Left lobe of liver (tissue), 2 donors: ENCODE measurements at regions not wholly inside any gene's neighbourhood (a gene's known extent, or its start where the extent isn't known, plus 50 kb on each side); places are given as distances from the start of the nearest gene placed in this dataset.
"Not testable (repeated sequence)": the region's sequence is repeated elsewhere in the genome, so short reads cannot be mapped to it uniquely, and the experiment has no call there.

ENCODE experiments used
- ATAC-seq: fragments of 200-7000 bp; cut with Tn5 transposase; one replicate; pipeline ENCODE4 v1.9.1; 2020; ENCODE audit warnings: mild to moderate bottlenecking, moderate library complexity
- DNase-seq: peaks from one replicate; pipeline ENCODE4 v3.0.0-alpha.2; 2020; ENCODE audit warnings: low spot score
- donor health status: DM: no; HTN: no; CAD: no; lungs with moderate emphysema.
- donor health status: DM: no; HTN: yes; CAD: no.

DNA sequence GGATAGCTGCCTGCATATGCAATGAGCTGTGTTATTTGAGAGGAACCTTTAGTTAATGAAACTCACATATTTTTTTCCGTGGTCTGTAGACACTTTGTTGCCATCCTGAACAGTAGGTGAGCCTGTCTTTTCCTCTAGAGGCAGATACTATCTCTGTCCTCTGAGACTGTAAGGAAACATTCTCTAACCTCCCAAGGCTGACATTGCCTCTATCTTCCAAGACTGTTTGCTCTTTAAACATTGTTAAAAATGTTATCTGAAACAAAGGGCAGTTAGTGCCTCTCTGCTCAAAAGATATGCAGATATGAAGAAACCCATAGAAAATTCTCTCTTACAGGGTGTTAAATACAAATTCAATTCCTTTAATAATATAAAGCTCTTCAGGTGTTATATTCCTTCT, 963.8 kb upstream of the CNTN5 start:
- ATAC-seq (no peak), DNase-seq (no peak)

DNA sequence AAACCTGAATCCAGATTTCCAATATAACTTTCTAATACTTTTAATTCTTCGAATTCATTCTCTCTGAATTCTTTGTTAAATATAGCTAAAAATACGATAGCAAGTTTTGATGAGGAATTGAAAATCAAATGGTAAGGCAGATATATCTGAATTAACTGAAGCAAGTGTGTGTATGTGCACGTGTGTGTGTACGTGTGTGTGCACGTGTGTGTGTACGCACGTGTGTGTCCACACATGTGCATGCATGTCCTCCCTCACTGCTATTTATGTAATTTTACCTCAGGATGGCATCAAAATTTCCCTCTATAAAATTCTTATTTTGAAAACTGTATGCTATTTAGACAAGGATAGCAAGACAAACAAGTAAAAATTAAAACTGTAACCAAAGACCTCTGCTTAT, 961.3 kb upstream of the CNTN5 start:
- no peak for DNase-seq
- ATAC-seq, result no peak

DNA sequence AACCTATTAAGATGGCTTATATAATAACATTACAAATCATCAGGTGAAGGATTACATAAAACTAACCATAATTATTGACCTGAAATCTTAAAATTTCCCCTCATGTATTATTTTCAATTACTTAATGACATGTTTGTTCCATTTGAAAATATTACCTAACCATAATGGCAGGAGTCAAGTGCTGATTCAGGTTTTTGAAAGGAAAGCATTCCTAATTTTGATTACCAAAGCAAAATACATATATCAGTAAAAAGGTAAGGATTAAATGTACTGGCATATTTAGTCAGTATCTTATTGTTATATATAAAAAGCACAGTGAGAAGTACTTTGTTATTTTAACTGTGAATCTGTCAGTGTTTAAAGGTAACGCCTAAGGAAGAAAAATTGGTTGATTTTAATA, 960.0 kb upstream of the CNTN5 start:
- ATAC-seq, result no peak
- no peak for DNase-seq

DNA sequence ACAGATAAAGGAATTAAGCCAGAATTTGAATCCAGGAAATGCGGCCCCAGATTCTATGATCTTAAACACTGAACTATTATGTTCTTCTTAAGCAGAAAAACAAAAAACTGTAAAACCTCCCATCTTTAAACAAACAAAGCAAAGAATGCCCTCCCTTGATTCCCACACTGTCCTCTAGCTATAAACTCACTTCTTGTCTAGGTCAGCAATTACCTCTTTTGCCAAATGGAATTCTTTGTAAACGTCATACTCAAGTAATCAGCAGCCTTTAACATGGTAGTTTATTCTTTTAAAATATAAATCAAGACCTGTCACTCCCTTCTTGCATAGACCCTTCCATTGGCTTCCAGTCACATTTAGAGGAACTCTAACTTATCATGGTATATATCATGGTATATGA, 958.9 kb upstream of the CNTN5 start:
- DNase-seq (no peak), ATAC-seq (no peak)

DNA sequence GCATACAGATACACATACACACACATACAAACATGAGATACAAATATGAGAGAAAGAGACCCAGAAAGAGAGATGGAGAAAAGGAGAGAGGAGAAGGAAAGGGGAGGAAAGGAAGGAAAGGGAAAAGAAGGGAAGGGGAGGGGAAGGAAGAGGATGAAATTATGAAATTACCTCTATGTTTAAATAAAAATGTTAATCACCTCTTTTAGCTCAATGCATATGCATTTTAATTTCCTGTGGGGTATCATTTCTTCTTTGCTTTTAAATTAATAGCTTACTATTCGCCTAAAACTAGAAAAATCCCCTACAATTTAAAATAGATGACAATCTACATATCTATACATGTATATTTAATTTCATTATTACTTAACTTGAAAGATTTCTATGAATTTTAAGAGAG, 958.0 kb upstream of the CNTN5 start:
- no peak for DNase-seq
- no peak for ATAC-seq

DNA sequence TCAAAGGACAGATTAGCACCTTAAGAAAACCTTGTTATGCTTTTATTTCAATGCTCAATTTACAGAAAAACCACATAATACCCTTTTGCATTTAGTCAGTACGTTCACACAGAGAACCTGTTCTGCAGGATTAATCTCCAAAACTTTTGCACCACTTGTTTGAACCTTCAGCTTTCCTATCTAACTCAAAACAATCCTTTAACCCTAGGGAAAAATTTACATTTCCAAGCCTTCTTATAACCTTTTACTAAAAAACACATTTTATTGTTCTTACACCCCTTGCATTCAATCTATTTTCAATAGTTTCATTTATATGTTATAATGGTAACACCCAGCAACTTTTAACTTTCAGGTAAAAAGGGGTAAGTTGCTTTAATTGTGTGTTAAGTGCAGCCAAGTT, 952.5 kb upstream of the CNTN5 start:
- ATAC-seq (no peak), DNase-seq (no peak)

DNA sequence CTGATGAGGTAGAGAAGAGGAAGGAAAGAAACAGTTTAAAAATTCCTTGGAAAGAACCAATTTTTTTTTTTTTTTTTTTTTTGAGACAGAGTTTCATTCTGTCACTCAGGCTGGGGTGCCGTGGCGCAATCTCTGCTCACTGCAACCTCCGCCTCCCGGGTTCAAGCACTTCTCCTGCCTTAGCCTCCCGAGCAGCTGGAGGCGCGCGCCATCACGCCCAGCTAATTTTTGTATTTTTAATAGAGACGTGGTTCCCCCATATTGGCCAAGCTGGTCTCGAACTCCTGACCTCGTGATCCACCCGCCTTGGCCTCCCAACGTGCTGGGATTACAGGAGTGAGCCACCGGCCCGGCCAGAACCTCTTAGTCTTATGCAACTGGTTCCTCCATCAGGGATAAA, 951.6 kb upstream of the CNTN5 start:
- not testable (repeated sequence) for ATAC-seq, DNase-seq

DNA sequence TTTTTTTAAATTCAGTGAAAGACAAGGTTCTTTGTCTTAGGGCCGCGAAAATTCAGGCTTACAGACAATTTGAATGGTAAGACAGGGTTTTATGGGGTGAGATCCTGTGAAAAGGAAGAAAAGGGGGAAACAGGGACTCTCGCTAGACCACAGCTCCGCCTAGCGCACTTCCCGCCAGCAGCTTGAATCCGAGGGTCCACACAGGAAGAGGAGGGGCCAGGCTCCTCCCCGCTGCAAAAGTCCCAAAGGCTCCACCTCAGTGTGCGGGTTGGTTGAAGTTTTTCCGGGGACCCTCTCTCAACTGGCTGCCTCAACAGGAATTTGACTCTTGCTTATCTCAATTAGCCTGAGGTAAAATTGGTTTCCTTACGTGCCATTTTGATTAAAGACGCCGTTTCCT, 950.9 kb upstream of the CNTN5 start:
- ATAC-seq (no peak), DNase-seq (no peak)

DNA sequence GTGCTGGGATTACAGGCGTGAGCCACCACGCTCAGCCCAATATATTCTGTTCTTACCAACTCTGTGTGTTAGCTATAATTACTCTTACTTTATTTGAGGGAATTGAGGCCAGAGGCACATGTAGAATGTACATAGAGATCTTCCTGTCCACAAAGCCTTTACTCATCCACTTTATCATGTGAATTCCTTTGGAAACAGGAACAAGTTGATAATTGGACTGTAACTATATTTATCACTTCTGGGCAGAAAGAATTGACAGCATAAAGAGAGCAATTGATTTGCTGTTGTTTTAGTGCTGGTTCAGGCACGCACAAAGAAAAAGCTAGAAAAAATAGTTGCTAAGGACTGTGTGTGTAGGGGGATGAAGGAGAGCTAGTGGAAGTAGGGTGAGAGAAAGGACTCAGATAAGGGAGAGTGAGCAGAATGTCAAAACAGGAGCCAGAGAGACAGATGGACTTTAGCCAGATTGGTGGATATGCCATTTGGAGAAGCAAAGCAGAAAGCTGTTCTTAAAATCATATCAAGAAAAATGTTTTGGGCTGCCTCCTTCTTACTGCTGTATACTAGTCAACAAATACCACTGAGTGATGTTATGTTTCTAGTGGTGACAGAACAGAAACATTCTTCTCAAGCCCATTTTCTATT, 929.8 kb upstream of the CNTN5 start:
- ATAC-seq (no peak), DNase-seq (no peak)

DNA sequence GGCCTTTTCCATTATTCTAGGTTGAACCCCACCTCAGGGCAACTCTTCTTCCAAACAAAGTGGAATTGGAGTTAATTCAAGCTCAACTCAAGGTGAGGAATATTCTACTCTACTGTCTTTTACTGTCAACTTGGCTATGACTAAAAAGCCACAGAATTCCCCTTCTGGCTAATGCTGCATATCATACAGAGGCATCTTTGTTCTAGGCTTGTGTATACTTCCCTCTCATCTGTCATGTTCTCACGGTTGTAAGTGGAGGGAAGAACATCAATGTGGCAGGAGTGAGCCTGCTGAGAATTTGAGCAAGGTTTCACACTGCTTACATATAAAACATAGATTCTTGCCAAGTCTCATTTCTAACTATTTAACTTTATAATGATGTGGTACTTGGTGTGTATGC, 921.4 kb upstream of the CNTN5 start:
- DNase-seq (no peak), ATAC-seq (no peak)

DNA sequence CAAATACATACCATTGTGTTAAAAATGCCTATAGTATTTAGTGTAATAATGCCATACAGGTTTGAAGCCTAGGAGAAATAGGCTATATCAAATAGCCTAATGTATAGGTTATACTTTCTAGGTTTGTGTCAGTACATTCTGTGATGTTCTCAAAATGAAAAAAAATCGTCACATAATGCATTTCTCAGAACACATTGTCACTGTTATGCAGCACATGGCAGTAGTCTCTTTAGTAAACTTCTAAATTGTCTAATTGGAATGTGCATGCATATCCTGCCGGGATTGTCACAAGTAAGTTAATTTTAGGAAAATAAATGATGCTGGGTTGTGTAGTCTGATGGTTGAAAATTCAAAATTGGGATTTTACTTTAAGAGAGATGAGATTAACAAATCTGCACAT, 920.1 kb upstream of the CNTN5 start:
- no peak for ATAC-seq
- no peak for DNase-seq

DNA sequence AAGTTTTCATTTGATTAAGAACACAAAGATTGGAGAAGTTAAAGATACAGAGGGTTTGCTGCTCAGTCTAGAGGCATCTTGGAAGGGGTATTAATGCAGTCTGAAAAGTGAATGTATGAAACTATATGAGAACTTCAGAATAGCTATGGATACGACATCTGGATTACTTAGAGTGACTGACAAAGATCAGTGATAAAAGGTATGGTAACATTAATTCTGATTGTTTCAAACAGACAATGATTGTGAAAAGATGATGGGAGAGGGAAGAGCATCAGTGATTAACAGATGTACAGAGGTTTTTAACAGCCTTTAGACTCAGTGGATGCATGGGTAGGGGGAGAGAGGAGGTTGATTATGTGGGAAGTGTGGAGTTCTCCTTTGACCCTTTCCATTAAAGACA, 919.4 kb upstream of the CNTN5 start:
- ATAC-seq (no peak), DNase-seq (no peak)

DNA sequence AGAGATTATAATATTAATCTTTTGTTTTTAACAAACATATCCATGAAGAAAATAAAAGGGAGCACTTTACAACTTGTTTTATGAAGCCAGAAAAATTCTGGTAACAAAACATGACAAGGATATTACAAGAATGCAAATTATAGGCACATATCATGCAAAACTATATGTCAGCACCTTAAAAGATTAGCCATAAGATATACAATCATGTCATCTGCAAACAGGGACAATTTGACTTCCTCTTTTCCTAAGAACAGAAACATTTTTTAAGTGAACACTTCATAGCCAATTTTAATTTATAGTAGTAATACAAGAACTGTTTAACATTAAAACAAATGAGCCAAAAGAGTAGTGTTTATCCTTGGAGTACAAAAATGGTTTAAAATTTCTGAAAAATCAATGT, 916.5 kb upstream of the CNTN5 start:
- DNase-seq (no peak), ATAC-seq (no peak)

DNA sequence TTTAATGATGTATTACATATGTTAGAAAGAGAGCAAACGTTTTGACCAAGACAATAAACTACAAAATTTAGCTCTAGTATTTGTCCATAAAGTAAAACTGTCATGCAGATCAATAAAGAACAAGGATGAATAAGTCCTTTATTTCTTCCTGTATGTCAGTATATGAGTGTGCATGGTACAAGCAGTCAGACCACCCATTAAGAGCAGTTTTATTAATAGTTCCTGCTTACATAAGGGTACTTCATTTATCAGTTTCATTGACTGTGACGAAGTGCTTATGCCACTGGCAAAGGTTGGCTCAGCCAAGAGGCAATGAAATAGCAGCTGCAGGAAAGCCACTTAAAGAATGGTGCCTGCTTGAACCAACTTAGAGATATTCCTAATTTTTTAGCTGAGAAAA, 913.0 kb upstream of the CNTN5 start:
- ATAC-seq (no peak), DNase-seq (no peak)

DNA sequence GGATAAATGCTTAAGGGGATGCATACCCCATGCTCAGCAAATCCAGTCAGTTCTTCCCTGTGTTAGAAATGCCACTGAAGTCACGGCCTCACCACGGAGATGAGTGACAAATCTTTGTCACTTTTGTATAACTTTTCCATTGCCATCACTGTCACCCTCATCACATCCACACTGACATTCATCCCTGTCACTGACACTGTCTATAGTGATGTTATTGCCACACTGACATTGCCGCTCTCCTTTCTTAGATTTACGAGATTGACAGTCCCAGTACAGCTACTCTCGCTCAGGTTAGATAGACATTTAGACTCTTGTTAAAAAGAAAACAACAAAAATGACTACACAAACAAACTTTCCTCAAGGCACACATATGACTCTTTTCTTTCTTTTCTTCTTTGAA, 910.7 kb upstream of the CNTN5 start:
- DNase-seq, result no peak
- no peak for ATAC-seq

DNA sequence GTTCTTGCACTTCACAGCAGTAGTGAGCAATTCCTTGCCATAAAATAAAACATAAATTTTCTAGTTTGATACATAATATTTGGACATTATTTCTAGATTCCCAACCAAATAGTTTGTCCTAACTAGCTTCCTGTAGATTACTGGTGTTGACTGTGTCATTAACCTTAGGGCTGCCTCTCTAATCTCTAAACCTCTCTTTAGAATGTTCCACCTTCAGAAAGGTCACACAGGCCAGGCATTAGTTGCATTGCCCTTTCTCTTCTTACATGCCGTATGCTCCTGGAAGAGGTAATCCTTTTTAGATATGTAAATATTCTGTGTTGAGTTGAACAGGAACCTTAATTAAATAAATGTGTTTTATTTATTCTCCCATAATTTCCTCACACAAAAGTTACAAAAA, 904.9 kb upstream of the CNTN5 start:
- no peak for ATAC-seq
- no peak for DNase-seq

DNA sequence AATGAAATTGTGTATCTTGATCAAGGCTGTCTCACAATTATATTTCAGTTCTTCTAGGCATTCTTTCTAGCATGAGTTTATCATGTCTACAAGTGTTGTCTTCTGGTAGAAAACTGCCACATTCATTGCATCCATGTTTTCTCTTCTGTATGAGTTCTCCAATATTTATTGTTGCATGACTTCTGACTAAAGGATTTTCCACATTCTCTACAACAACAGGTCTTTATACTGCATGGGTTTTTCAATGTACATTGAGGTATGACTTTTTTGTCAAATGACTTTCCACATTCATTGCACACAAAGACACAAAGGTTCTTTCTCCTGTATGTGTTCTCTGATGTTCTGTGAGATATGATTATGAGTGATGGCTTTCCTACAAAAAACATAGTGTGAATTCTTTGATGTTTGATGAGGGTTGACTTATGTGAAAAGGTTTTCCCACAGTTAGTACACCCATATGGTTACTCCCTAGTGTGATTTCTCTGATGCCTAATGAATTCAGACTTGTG, 890.6 kb upstream of the CNTN5 start:
- ATAC-seq, result no peak
- no peak for DNase-seq

DNA sequence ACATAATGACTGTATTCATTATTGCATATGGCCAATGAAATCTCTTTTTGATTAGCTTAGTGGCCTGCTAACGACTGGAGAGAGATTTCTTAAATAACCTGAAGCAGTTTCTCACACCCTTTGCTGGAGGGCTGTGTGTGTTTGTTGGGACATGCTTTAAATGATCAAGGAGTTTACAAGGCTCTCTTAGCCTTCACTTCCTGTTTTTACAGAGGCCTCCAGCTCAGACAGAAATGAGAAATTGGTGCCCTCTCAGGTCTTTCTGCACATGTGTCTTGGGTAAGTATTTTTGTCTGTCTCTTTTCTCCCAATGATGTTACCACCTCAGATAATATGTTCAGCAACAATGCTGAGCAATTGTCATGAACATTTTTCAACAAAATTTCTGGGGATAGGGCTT, 884.4 kb upstream of the CNTN5 start:
- no peak for DNase-seq
- ATAC-seq, result no peak

DNA sequence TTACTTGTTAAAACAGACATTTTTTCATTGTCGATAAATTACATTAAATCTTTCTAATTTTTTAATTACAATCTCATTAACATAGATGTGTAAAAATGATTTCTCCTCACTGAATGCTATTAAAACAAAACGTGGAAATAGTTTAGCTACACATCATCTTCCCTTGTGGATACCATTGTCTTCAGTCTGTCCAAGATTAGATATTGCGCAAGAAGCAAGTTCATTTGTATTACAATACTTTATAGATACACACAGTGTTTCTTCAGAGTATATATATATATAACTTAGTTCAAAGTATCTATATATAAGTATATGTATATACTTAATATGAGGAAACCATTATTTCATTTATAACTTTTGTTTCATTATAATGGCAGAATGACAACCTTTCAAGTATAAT, 883.3 kb upstream of the CNTN5 start:
- ATAC-seq (no peak), DNase-seq (no peak)

DNA sequence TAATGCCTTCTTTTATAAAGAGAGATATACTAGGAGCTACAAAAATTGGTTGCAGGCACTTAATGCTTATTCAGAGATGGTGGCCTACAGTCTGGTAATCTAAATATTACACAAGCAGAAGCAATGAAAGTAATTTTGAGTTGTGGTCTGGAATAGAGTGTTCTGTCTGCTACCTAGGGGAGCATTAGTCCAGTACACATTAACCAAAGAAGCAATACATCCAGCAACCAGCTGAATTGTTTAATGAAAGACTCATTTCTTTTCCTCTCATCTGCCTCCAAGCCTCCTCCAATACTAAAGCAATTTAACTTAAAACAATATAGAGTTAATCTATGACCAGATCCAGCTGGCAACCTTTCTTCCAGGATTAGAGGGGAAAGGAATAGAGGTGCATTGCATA, 877.1 kb upstream of the CNTN5 start:
- no peak for ATAC-seq
- no peak for DNase-seq

DNA sequence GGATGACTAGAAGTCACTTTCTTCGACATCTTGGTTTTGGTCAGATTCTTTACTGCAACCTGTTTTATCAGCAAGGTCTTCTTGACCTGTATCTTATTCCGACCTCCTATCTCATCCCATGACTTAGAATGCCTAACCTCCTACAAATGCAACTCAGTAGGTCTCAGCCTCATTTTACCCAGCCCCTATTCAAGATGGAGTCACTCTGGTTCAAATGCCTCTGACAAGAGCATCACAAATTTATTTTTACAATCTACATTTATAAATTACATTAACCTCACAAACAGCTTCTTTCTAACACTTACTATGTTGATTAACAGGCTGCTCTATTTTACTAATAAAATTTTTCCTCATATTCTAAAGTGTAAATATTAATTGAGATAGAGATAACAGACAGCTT, 867.0 kb upstream of the CNTN5 start:
- no peak for DNase-seq
- no peak for ATAC-seq

DNA sequence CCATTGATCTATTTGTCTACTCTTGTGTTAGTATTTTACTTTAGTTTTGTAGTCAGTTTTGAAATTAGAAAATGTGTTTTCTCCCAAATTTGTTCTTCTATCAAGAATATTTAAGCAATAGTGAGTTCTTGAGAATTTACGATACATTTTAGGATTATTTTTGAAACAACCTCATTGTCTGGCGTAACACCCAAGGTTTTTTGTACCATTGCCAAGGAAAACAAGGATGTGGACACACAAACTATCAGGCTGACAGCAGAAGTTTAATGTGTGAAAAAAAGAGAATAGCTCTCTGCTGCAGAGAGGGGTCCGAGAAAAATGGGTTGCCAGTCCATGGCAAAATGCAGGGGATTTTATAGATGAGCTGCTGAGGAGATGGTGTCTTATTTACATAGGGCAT, 865.1 kb upstream of the CNTN5 start:
- DNase-seq (no peak), ATAC-seq (no peak)

DNA sequence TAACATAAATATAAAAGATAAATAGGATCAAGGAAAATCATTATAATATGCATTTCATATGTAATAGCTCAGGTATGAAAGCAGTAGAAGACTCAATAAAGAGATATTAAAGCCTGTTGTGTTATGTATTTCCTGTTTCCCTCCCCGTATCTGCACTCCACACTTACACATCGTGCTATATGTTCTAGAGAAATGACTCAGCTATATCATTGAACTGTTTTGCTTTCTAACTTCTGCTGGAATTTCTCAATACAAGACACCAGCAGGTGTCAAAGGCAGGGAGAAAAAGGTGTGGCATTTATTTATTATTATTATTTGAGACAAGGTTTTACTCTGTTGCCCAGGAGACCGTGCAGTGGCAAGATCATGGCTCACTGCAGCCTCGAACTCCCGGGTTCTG, 842.8 kb upstream of the CNTN5 start:
- DNase-seq, result no peak
- ATAC-seq, result no peak

DNA sequence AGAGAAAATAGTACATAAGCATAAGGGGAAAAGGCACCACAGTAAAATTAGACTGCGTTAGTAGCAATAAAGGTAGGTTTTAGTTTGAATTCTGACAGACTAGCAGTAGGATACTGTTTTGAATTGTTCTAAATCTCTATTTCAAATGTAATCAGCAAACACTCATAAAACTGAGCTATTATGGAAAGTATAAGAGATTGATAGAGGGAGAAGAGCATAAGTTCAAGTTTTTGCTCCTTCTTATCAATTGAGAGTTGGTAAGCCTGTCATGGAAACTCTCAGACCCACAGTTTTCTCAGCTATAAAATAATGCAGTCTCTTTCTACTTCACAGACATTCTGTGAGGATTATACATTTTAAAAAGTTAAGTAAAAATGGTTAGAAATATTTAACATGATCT, 840.2 kb upstream of the CNTN5 start:
- DNase-seq, result no peak
- ATAC-seq, result no peak
